ENCODE measurements at regions not wholly inside any gene's neighbourhood (a gene's known extent, or its start where the extent isn't known, plus 50 kb on each side); places are given as distances from the start of the nearest gene placed in this dataset.

DNA sequence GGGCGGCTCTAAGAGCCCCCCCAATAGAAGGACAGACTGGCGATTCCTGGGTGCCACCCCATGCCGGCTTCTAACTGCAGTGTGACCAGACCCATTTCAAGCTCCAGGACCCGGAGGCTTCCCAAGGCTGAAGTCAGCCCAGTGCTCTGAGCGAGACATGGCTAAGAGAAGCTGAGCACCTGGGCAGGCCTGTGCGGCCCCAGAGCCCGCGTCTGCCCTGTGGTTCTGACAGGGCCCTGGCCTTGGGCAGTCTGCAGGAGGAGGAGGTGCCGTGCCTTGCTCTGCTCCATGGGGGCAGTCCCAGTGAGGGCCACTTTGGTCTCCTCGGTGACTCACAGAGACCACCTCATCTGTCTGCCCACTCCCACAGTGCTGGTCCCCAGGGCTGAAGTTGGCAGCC lies 1314.2 kb downstream of the BRD1 start:
- TF ChIP-seq EZH2 (IDR thresholded peaks at IDR 0.05; ENCODE audit: insufficient read depth, poor library complexity, severe bottlenecking): no peak
- TF ChIP-seq EZH2phosphoT487 (IDR thresholded peaks at IDR 0.05; ENCODE audit: insufficient read depth, low read depth): no peak
